KMS-11 (cell line): ENCODE measurements at regions not wholly inside any gene's neighbourhood (a gene's known extent, or its start where the extent isn't known, plus 50 kb on each side); places are given as distances from the start of the nearest gene placed in this dataset.

Experiments used
- H2AFZ ChIP-seq: fragments of 200-600 bp; sonication (generic); 2 replicates; pipeline ENCODE4 v1.6.1; 2016; ENCODE audit warnings: antibody characterized with exemption, mixed run types, low read depth
- H3K27ac ChIP-seq: fragments of 200-600 bp; sonication (generic); 2 replicates; pipeline ENCODE4 v1.6.1; 2016; ENCODE audit warnings: mild to moderate bottlenecking, mixed run types
- H3K27me3 ChIP-seq: fragments of 200-600 bp; sonication (generic); 2 replicates; pipeline ENCODE4 v1.6.1; 2017; ENCODE audit warnings: mild to moderate bottlenecking, low read depth, mixed run types, moderate library complexity; ENCODE audit not compliant: insufficient read depth
- H3K36me3 ChIP-seq: fragments of 200-600 bp; sonication (generic); 2 replicates; pipeline ENCODE4 v1.6.1; 2017; ENCODE audit warnings: mild to moderate bottlenecking, mixed run types; ENCODE audit not compliant: insufficient read depth
- H3K4me1 ChIP-seq: fragments of 200-600 bp; sonication (generic); 2 replicates; pipeline ENCODE4 v1.6.1; 2016; ENCODE audit warnings: mild to moderate bottlenecking, low read depth, mixed run types; ENCODE audit not compliant: poor library complexity, severe bottlenecking
- H3K4me2 ChIP-seq: fragments of 200-600 bp; sonication (generic); 2 replicates; pipeline ENCODE4 v1.7.0; 2016; ENCODE audit warnings: mild to moderate bottlenecking, mixed run types
- H3K4me3 ChIP-seq: fragments of 200-600 bp; sonication (generic); IDR thresholded peaks from 2 replicates; pipeline ENCODE4 v1.6.1; 2017; ENCODE audit warnings: low read depth, low read length, mixed read lengths; ENCODE audit not compliant: insufficient read depth
- H3K79me2 ChIP-seq: fragments of 200-600 bp; sonication (generic); 2 replicates; pipeline ENCODE4 v1.6.1; 2016; ENCODE audit warnings: low read depth, mixed run types; ENCODE audit not compliant: insufficient read depth
- H3K9ac ChIP-seq: fragments of 200-600 bp; sonication (generic); 2 replicates; pipeline ENCODE4 v1.6.1; 2016; ENCODE audit warnings: mild to moderate bottlenecking, mixed run types
- H4K20me1 ChIP-seq: fragments of 200-600 bp; sonication (generic); 2 replicates; pipeline ENCODE4 v1.6.1; 2016; ENCODE audit warnings: mild to moderate bottlenecking, mixed run types; ENCODE audit not compliant: insufficient read depth
- CTCF ChIP-seq: fragments of 200-600 bp; sonication (generic); conservative IDR thresholded peaks from 2 replicates; pipeline ENCODE4 v1.6.1; 2017; ENCODE audit warnings: low read depth, mild to moderate bottlenecking, antibody characterized with exemption, low read length, moderate library complexity, mixed read lengths

GRCh38 chr12:98417266-98417665, 98.1 kb upstream of the TMPO start:
- no peaks in the 10 kb centered on the region for H4K20me1 ChIP-seq
- no peaks in the 10 kb centered on the region for H3K4me1 ChIP-seq
- no peak for TF ChIP-seq CTCF
- no peaks in the 10 kb centered on the region for H3K27me3 ChIP-seq
- no peak overlapping the region for H3K27ac ChIP-seq
- H3K9ac ChIP-seq: no peak overlapping the region
- no peak overlapping the region for H2AFZ ChIP-seq
- no peak overlapping the region for H3K4me3 ChIP-seq
- H3K4me2 ChIP-seq: no peak overlapping the region
- no peaks in the 10 kb centered on the region for H3K36me3 ChIP-seq
- H3K79me2 ChIP-seq: no peaks in the 10 kb centered on the region

- H3K4me2 ChIP-seq: no peak overlapping the region
- no peak overlapping the region for H3K27ac ChIP-seq
- no peak overlapping the region for H2AFZ ChIP-seq
Measured at GRCh38 chr12:98418357-98419075, 96.9 kb upstream of the TMPO start.

GRCh38 chr12:98419081-98419794, 96.2 kb upstream of the TMPO start:
- Histone ChIP-seq H3K4me1 (no peaks in the 10 kb centered on the region), H3K27me3 (no peaks in the 10 kb centered on the region), H3K4me3 (no peak overlapping the region), H3K4me2 (no peak overlapping the region), H3K9ac (no peak overlapping the region), H3K36me3 (no peaks in the 10 kb centered on the region), H3K79me2 (no peaks in the 10 kb centered on the region), H2AFZ (no peak overlapping the region), H4K20me1 (no peaks in the 10 kb centered on the region), H3K27ac (no peak overlapping the region)
- TF ChIP-seq CTCF: no peak

More at GRCh38 chr12:98418357-98419075, 96.9 kb upstream of the TMPO start:
- TF ChIP-seq CTCF: no peak
- no peaks in the 10 kb centered on the region for H3K27me3 ChIP-seq
- no peaks in the 10 kb centered on the region for H3K79me2 ChIP-seq
- H4K20me1 ChIP-seq: no peaks in the 10 kb centered on the region
- no peaks in the 10 kb centered on the region for H3K36me3 ChIP-seq
- H3K9ac ChIP-seq: no peak overlapping the region
- H3K4me3 ChIP-seq: no peak overlapping the region
- H3K4me1 ChIP-seq: no peaks in the 10 kb centered on the region

GRCh38 chr12:98419795-98420404, 95.5 kb upstream of the TMPO start:
- Histone ChIP-seq H3K27ac (no peak overlapping the region), H3K9ac (no peak overlapping the region), H3K4me2 (no peak overlapping the region), H3K36me3 (no peaks in the 10 kb centered on the region), H3K4me3 (no peak overlapping the region), H3K4me1 (no peaks in the 10 kb centered on the region), H2AFZ (no peak overlapping the region), H3K79me2 (no peaks in the 10 kb centered on the region), H3K27me3 (no peaks in the 10 kb centered on the region), H4K20me1 (no peaks in the 10 kb centered on the region)
- TF ChIP-seq CTCF: no peak
